Retinal pigment epithelial cell (primary cell): ENCODE measurements at regions not wholly inside any gene's neighbourhood (a gene's known extent, or its start where the extent isn't known, plus 50 kb on each side); places are given as distances from the start of the nearest gene placed in this dataset.

ENCODE experiments used
- DNase-seq: peaks from one replicate; pipeline ENCODE4 v3.0.0-alpha.2; 2010; ENCODE audit warnings: low read depth
- H3K4me3 ChIP-seq: 2 replicates; pipeline ENCODE4 v1.5.1; 2011; ENCODE audit warnings: mild to moderate bottlenecking, low read length, control low read depth, moderate library complexity
- TF ChIP-seq, protein P1 (sequence below): conservative IDR thresholded peaks from 2 replicates; pipeline ENCODE4 v1.5.1; 2011; ENCODE audit warnings: low read depth, low read length, control low read depth, inconsistent platforms

- DNase-seq, result no peak
- TF ChIP-seq, protein P1, sequence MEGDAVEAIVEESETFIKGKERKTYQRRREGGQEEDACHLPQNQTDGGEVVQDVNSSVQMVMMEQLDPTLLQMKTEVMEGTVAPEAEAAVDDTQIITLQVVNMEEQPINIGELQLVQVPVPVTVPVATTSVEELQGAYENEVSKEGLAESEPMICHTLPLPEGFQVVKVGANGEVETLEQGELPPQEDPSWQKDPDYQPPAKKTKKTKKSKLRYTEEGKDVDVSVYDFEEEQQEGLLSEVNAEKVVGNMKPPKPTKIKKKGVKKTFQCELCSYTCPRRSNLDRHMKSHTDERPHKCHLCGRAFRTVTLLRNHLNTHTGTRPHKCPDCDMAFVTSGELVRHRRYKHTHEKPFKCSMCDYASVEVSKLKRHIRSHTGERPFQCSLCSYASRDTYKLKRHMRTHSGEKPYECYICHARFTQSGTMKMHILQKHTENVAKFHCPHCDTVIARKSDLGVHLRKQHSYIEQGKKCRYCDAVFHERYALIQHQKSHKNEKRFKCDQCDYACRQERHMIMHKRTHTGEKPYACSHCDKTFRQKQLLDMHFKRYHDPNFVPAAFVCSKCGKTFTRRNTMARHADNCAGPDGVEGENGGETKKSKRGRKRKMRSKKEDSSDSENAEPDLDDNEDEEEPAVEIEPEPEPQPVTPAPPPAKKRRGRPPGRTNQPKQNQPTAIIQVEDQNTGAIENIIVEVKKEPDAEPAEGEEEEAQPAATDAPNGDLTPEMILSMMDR, result no peak
- no peak overlapping the region for H3K4me3 ChIP-seq
Measured at GRCh38 chr1:55352811-55353180, 137.6 kb upstream of the USP24 start.

- H3K4me3 ChIP-seq, result no peak overlapping the region
- DNase-seq, result no peak
- TF ChIP-seq, protein P1, result no peak
Measured at GRCh38 chr1:55352080-55352810, 137.1 kb upstream of the USP24 start.

DNA sequence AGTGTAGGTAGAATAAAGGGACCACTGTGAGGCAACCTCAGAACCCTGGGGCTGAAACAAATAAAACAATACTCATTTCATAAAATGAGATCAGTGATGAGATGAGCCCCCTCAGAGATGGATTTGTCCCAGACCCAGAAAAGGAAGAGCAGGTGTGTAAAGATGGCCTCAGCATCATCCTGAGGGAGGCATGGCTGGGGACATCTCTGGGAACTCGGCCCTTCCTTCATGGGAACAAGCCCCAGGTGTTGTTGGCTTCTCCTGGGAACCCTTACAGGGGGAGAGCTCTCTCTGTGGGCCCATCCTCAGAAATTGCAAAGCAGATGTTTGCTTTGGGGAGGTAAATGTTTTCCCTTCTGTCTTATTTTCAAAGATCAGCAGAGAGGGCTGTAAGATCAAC lies 133.2 kb upstream of the USP24 start:
- DNase-seq, result no peak
- H3K4me3 ChIP-seq, result no peak overlapping the region
- TF ChIP-seq, protein P1, result no peak

DNA sequence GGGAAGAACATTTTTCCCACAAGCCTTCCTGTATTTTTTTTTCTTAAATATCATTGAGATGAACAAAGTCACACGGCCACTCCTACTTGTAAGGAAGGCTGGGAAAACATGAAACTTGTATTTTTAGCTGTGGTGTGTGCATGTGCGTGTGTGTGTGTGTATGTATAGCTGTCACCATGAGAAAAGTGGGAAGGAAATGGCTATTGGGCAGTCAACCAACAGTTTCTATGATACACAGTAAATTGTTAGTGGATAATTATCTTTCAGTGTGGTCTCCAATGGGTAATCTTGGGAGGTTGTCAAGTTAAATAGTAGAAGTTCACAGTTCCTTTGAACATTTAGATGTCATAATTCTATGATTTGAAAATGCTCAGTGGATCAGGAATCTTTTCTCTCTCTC lies 132.7 kb upstream of the USP24 start:
- TF ChIP-seq, protein P1, result no peak

DNA sequence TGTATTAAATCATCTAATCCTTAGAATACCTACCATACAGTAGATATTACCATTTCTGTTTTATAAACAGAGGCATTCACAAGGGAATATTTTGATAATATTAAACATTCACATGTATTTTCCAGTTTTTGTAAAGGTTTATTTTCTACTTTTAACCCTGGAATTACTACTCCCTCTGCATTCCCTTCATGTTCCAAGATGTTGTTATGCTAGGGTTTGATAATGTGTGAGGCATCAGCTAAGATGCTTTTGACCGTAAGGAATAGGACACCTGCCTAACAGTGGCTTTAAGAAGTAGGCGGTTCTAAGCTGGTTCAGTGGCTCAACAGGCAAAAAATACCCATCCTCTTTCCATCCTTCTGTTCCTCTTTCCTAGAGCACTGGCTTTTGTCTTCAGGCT lies 131.9 kb upstream of the USP24 start:
- TF ChIP-seq, protein P1, result no peak
- H3K4me3 ChIP-seq, result no peak overlapping the region
- no peak for DNase-seq

More for the DNA sequence above, 132.7 kb upstream of the USP24 start:
- no peak overlapping the region for H3K4me3 ChIP-seq
- DNase-seq, result no peak

- H3K4me3 ChIP-seq, result no peak overlapping the region
- DNase-seq, result no peak
- TF ChIP-seq, protein P1, result no peak
Measured at GRCh38 chr1:55346586-55346985, 131.4 kb upstream of the USP24 start.

DNA sequence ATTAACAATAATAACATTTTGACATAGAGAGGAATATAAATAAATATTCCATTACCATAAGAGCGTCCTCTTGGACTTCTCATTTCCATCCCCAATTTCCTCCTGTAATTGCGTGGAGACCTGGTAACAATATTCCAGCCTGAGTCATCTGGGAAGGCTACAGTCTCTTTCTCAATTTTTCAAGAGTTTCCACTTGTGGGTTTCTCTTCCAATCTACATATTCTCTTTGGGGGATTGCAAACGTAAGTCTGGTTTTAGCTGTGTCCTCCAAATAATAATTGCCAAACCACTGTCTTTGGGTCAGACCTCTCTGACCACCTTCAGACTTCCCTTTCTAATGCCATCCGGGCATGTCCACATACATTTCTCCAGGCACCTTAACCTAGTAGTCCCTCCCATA lies 124.5 kb upstream of the USP24 start:
- TF ChIP-seq, protein P1, result no peak
- DNase-seq, result no peak

More for the DNA sequence above, 124.5 kb upstream of the USP24 start:
- no peak overlapping the region for H3K4me3 ChIP-seq
